GDM1 (cell line): ENCODE measurements at regions not wholly inside any gene's neighbourhood (a gene's known extent, or its start where the extent isn't known, plus 50 kb on each side); places are given as distances from the start of the nearest gene placed in this dataset.

Experiments
- DNase-seq: peaks from one replicate; lab custom pipeline; 2025; lab: John Stamatoyannopoulos, UW

DNA sequence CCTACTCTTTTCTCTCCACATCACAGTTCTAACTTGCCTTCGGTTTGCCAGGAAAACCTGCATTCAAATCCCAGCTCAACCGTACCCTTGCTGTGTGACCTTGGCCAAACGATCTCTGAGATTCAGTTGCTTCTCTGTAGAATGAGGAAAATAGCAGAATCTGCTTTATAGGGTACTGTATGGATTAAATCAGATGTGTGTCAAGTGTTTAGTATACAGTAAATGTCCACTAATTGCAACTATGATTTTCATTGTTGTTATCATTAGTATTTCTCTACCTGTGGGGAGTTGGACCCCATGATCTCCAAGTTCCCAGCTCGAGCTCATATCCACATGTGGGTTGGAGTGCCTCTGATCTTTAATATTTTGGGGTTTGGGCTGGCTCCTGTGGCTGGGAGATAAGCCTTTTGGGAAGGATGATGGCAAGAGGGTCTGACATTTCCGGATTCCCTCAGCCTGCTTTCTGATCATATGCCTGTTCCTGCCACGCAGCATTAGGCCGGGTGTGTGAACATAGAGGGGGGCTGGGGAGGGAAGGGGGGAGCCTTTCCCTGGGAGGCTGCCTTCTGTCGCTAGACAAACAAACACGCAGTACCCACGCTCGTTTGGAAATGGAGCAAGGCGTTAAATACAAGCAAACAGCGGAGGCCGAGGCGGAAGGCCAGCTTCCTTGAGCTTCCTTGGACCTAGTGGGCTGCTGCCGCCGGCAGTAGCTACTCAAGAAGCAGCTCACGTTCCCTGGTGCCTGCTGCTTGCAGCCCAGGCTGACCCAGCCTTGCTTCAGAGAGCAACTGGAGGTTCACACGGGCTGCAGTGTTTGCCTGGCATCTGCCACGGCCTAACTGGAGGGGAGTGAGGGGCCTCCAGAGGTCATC is 213.5 kb upstream of the LHX5 start:
- no peak for DNase-seq

DNA sequence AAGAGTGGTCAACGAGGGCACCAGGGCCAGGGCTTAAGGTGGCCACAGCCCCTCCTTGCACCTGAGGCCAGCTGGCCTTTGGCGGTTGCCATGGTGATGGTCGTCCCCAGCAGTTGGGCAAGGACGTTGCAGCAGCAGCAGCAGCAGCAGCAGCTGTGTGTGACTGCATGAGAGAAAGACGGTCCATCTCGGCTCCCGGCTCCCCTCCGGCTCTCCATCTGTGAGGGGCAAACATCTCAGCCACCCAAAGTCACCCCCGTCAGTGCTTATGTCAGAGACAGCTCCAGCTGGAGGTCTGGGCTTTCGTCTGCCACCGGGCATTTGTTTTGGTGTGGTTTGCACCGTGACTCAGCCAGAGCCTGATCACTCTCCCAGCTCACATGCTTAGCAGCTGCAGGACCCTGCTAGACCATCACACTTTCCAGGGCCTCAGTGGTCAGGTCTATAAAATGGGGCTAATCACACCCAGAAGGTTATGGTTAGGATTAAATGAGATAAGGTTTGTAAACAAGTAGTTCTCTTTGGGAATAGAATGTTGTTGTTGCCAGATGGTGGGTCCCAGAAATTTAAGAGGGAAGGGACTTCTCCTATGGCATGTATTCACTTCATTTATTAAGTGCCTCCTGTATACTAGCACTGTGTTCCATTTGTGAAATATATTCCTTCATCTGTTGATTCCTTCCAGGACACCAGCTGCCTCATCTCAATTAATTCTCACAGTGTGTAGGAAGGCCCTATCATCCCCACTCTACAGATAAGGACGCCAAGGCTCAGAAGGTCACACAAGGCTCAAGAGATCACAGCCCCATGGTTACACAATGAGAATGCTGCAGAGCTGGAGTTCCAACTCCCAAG is 212.6 kb upstream of the LHX5 start:
- DNase-seq: no peak

DNA sequence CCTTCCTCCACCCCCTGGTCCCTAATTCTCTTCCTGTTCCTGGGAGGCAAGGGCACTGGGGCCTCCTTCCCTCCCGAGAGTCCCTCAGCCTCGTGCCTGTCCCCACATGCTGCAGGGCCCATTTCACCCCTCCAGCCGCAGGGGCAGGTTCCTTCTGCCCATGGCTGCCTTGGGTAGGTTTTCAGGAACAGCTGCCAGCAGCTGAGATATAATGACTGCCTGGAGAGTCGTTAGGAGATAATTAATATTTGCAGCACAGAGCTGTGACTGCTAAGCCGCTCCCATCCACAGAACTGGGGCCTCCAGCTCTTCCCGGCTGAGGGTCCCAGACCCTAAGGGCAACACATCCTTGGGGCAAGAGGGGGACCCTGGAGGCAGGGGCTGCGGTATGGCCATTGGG is 211.9 kb upstream of the LHX5 start:
- no peak for DNase-seq

DNA sequence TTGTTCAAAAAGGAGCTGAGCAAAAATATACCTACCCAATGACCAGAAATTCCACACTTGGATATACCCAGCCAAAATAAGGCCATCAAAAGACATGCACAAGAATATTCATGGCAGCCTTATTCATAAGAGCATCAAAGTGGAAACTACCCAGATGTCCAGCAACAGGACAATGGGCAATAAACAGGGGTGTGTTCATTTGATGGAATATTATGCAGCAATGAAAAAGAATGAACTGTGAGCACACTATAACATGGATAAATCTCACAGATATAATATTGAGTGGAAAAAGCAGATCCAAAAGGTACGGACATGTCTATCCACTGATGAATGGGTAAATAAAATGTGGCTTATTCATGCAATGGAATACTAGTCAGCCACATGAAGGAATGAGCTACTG is 209.2 kb upstream of the LHX5 start:
- no peak for DNase-seq

DNA sequence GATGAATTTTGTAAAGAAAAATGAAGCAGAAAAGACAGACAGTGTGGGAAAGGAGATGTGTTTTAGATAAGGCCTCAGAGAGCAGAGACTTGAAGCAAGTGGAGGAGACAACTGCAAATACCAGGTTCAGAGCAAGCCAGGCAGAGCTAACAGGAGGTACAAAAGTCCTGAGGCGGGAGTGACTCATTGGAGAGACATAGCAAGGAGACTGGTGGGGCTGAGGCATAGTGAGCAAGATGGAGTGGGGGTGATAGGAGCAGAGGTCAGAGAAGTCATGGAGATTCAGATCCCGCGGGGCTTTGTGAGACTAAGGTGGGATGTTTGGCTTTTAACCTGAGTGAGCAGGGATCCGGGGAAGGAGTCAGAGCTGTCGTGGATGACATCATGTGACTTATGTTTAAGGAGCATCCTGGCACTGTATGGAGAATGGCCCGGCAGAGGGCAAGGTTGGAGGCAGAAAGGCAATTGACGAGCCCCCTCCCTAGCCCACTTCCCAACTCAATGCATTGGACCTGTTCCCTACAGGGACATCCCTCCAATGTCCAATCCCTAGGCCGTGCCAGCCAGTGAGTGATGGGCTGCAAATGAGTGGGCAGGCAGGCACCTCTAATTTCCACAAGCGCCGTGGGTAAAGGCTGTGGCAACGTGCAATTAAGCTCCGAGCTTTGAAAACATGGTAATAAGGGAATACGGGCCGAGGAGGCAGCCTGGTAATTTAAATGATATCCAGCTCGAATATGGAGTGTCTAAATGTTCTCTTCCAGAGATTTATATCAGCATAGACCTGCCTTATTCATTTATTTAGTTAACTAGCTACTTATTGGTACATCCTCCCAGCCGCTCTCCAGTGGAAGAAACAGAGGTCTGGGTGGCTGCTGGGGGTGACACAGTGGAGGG is 206.8 kb upstream of the LHX5 start:
- no peak for DNase-seq

DNA sequence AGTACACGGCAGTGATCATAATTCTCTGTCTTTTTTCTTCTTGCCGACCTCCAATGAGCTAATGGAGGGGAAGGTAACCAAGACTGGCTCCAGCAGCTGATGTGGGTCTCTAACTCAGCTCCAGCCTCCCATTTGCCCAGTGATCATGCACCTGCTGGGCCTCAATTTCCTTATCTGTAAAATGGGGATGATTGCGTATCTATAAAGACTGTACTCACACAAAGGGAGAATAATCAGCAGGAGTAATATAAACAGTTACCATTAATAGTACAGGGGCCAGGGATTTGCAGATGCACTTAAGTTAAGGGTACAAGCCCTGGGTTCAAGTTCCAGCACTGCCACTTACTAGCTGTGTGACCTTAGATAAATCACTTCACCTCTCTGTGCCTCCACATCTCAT is 204.9 kb upstream of the LHX5 start:
- no peak for DNase-seq

DNA sequence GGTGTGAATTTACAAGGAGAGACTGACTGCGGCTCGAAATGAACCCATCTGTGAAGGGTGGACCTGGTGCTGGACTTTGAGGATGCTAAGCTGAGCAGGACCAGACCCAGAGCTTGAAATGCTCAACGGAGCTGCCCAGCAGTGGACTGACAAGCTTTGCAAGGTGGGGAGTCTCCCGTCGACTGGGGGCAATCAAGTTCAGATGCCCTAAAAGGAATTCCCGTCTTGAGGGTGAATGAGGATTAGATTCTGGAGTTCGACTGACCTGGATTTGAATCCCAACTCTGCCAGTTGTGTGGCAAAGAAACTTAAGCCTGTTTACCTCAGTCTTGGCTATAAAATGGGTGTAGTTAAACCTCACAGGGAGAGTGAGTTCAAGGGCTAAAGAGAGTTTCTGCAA is 204.4 kb upstream of the LHX5 start:
- DNase-seq: no peak

DNA sequence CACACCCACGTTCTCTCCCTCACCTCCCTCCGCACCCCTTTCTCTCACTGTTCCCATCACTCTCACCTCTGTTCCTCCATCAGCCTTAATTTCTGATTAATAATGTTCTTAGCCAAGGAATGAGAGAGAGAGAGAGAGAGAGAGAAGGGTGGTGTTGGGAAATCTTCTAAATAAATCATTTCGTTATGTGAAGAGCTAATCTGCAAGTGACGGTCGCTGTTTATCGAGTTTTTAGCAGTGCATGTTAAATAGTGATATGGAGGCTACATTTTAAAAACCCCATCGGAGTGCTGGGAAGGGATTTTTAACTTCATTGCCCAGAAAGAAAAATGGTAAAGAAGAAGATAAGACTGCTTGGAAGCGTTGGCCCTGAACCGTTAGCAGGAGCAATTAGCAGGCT is 203.3 kb upstream of the LHX5 start:
- no peak for DNase-seq

DNA sequence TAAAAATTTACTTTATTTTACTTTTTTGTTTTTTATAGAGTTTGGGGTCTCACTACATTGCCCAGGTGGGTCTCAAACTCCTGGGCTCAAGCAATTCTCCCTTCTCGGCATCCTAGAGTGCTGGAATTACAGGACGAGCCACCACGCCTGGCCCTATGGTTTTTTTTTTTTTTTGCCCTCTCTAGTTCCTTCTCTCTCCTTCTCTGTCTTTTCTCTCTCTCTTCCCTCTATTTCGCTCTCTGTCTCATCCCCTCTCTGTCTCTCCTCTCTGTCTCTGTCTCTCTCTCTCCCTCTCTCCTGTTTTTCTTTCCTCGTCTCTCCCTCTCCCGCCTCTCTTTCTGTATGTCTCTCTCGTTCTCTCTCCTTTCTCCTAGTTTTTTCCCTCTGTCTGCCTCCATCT is 202.6 kb upstream of the LHX5 start:
- DNase-seq: no peak

DNA sequence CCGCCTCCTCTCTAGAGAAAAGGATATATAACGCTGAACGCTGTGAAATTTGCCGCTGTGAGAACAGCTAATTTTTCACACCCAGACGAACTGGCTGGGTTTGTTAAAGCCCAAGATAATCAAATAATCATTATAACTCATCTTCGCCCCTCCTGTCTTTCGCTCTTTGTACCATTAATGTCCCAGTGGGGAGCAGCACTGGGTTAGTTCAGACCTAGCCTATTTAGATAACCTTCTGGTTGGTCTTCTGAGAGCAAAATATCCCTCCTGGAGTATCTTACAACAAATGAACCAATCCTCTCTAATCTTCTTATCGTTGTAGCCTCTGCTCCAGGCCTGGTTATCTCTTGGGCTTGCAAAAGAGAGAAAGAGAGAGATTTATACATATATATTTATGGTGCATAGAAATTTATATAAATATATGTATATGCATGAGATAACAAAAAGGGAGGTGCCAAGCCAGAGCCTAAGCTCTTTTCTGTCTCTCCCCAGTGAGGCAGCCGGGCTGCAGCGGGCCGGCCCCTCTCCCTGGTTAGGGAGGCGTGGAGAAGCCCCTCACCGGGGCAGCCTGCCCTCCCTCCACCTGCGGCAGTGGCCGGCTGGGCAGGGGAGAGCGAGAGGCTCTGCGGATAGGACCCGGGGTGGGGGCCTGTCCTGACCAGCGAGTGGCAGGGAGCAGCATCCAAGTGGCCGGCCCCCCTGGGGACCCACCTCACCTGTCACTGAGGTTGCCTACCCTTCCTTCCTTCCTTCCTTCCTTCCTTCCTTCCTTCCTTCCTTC is 202.0 kb upstream of the LHX5 start:
- DNase-seq: no peak

DNA sequence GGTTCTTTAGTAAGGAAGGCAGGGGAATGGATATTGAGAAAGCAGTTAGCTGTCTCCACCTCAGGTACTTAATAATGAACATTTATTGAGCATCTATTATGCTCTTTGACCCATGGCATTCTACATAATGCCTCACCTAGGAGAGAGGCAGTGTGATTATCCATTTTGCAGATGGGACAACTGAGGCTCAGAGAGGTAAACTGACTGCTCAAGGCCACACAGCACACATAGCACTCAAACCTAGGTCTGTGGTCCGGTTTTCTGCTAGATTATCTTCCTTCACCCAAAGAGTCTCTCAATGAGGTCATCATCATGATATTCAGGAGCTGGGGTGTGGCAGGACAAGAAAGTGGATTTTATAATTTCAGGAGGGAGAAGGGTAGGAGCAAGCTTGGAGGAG is 199.1 kb upstream of the LHX5 start:
- DNase-seq: no peak

DNA sequence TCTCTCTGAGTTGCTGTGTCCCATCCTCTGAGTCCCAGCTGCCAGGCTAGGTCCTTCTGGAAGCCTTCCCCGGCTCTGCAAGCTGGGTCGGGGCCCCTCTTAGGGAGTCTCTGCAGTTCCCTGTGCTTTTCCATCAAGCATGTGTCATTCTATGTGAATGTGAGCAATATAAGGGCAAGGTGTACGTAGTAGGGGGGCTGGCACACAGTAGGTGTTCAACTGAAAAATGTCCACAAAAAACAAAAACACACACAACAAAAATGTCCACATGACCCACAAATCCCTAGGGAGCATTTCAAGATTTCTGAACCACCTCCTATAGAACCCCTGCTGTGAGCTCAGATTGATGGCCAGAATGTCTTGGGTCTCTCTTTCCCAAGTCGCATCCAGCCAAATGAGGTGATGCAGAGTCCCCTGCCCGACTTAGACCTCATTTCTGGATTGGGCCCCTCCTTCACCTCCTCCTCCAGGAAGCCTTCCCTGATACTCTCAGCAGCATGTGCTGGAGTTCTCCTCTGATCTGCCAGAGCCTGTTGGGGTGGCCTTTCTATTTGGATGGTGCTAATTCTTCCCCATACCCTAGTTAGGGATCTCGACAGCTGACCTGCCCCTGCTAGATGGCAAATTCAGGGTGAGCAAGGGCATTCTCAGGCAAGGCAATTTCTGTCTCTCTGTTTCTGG is 196.1 kb upstream of the LHX5 start:
- DNase-seq: no peak

DNA sequence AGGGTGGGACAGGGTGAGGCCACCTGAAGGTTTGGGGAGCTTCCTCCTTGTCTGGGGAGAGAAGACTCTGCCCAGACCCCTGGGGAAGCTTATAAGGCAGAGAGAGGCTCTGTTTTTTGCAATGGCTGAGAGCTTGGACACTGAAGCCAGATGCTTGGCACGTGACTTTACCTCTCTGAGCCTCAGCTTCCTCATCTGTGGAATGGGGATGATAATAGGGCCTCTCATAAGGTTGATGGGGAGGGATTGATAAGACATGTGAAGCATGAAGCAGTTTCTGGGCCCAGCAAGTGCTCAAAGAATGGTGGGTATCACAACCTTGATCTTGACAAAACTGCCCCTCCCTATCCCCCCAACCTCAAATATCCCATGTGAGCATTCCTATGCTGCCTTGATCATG is 195.4 kb upstream of the LHX5 start:
- no peak for DNase-seq

DNA sequence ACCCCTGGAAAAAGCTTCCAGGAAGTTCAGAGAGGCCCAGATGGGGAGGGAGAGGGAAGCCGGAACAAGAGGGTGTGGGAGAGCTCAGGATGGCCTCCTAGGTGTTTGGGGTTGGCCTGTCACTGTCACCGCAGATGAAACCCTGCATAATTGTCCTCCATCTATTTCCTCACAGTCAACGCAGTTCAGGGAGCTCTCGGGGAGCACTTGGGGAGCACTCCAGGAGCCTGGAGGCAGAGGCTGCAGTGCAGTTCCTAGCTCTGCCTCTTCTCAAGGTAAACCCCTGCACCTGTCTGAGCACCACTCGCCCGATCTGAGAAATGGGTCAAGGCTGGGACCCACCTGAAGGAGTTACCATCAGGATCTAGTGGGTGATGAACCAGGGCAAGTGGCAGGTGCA is 194.6 kb upstream of the LHX5 start:
- DNase-seq: no peak

DNA sequence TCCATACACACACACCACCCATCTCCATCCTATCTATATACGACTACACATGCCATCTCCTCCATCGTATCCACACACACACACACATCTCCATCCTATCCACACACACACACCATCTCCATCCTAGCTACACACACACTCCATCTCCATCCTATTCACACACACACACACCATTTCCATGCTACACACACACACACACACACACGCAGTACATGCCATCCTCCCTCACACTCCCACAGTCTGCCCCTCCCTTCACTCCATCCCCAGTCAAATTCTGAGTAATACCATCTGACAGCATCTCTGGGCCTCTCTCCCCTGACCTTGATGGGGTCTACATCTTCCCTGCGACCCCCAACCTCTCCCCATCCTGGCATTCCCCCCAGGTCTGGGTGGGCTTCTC is 193.8 kb upstream of the LHX5 start:
- DNase-seq: no peak

DNA sequence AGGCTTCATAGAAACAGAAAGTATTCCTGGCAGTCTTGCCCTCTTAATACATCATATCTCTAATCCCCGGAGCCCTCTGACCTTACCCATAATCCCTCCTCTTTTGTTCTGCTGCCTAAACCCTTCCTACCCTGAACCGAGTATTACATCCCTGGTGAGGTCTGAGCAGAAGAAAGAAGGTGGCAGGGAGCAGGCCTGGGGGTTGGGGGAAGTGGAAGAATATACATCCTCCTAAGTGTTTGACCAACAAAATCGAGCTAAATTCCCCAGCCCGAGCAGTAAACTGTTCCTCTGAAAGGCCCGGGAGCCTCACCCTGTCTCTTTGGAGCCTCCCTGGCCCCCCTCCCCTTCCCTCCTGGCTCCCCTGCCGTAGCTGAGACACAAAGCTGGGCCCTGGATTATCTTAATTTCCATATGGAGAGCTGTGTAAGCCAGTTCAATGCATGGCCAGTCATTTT is 192.6 kb upstream of the LHX5 start:
- no peak for DNase-seq

DNA sequence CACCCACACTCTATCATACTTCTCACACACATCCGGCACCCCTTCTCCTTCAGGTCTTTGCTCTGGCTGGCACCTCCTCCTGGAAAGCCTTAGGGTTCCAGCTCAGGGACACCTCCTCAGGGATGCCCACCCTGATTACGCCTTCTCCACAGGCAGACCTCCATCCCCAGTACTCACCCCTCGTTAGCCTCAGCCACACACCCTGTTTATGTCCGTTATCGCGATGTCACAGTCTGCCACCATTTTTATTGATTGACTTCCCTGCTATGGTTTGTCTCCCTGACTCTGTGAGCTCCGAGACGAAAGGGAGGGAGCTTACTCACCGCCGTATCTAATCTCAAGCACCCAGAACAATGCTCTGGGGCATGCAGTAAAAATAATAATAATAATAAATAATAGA is 191.7 kb upstream of the LHX5 start:
- no peak for DNase-seq

DNA sequence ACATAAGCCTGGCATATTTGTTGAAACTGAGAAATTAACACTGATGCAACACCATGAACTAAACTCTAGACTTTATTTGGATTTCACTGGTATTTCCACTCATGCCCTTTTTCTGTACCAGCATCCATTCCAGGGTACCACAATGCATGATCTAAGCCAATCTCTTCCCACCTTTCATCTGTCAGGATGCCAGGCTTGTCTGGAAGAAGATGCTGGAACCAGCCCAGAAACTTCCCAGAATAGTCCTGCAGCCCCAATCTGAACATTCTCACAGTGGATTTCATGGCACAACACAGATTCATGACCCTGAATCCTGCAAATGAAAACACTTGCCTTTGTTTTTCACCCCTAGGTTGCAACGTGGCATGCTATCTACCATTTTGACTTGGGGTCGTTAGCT is 189.3 kb upstream of the LHX5 start:
- no peak for DNase-seq

DNA sequence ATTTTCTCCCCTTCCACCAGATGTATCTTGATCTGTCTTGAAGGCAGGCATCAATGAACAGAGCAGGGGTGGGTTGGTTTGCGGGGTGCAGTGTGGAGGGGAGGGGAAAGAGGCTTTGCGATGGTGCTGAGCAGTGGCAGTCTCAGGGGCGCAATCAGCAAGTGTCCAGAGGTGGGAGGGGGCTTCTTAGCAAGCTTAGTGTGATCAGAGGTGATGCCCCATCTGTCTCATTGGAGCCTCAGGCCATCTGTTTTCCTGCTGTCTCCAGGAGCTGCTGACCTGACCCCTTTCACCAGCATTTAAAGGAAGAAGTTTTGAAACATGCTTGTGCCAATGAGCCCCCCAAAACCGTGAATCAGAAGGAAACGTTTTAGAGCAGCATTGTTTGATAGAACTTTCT is 187.7 kb upstream of the LHX5 start:
- no peak for DNase-seq

DNA sequence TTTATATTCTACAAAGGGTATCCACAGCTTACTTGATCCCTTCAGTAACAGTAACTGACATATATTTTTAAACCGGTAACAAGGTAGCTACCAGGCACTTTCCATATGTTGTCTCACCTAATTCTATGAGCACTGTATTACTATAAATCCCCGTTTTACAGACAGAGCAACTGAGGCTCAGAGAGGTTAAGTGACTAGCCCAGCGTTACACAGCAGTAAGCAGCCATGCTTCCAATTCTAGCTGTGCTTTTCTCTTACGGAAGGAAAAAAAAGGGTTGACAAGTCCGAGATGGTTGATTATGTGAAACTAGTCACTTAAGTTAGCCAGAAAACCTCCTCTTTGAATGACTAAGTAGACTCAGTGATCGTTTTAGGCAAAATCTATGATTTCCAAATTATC is 187.3 kb upstream of the LHX5 start:
- DNase-seq: no peak
